Heart left ventricle (tissue), 16 donors: ENCODE measurements at regions not wholly inside any gene's neighbourhood (a gene's known extent, or its start where the extent isn't known, plus 50 kb on each side); places are given as distances from the start of the nearest gene placed in this dataset.

ENCODE experiments used
- ATAC-seq, 4 donors: fragments of 200-7000 bp; cut with Tn5 transposase; one replicate each; pipeline ENCODE4 v1.9.1; 2020 to 2022; ENCODE audit warnings: moderate library complexity in 4 of 4, mild to moderate bottlenecking in 3 of 4, moderate number of reproducible peaks in 1 of 4
- DNase-seq, 5 donors: peaks; one replicate each; pipeline ENCODE4 v3.0.0-alpha.2; 2020
- H3K27ac ChIP-seq, 12 donors: fragments of 200-600 bp; sonication (generic) in 4 of 12; one replicate each; pipeline versions ENCODE4 v1.5.0 to v1.8.0; 2016 to 2022; ENCODE audit warnings: mild to moderate bottlenecking in 2 of 12
- H3K27me3 ChIP-seq, 9 donors: fragments of 200-600 bp; sonication (generic) in 2 of 9; one replicate each; pipeline versions ENCODE4 v1.5.1 to v1.8.0; 2016 to 2022; ENCODE audit warnings: mild to moderate bottlenecking in 3 of 9
- H3K36me3 ChIP-seq, 9 donors: fragments of 200-600 bp; sonication (generic) in 2 of 9; one replicate each; pipeline versions ENCODE4 v1.5.0 to v1.8.0; 2018 to 2022; ENCODE audit warnings: mild to moderate bottlenecking in 2 of 9
- H3K4me1 ChIP-seq, 12 donors: fragments of 200-600 bp; sonication (generic) in 4 of 12; one replicate each; pipeline versions ENCODE4 v1.5.0 to v1.8.0; 2016 to 2022; ENCODE audit warnings: mild to moderate bottlenecking in 3 of 12
- H3K4me3 ChIP-seq, 12 donors: fragments of 200-600 bp; sonication (generic) in 4 of 12; one replicate each; pipeline versions ENCODE4 v1.5.0 to v1.8.0; 2017 to 2022; ENCODE audit warnings: mild to moderate bottlenecking in 9 of 12, moderate library complexity in 4 of 12
- H3K9me3 ChIP-seq, 12 donors: fragments of 200-600 bp; sonication (generic) in 4 of 12; one replicate each; pipeline versions ENCODE4 v1.5.0 to v1.8.0; 2016 to 2022; ENCODE audit warnings: mild to moderate bottlenecking in 1 of 12
- CTCF ChIP-seq, 12 donors: fragments of 200-600 bp; sonication (generic) in 4 of 12; IDR thresholded peaks; one replicate each; pipeline versions ENCODE4 v1.5.0 to v1.8.0; 2018 to 2022; ENCODE audit warnings: antibody characterized with exemption in 12 of 12, mild to moderate bottlenecking in 5 of 12
- POLR2A ChIP-seq, 2 donors: fragments of 450-650 bp; IDR thresholded peaks; one replicate each; pipeline ENCODE4 v1.6.1; 2017; ENCODE audit warnings: antibody characterized with exemption in 2 of 2, mild to moderate bottlenecking in 2 of 2, moderate library complexity in 2 of 2
- WGBS, 4 donors: extraction: QIAGEN DNeasy Blood & Tissue Kit in 2 of 4; methylation state at CpG; one replicate each; pipeline versions ENCODE4 v1.1.5 to v1.1.7; 2013 to 2018; 5-methylcytosine and 5-hydroxymethylcytosine counted together
- intact Hi-C, 10 donors: fragments of 100-400 bp; cut with DNase I; formaldehyde crosslinking; loops; one replicate each; pipeline versions ENCODE4 v1.11.1 to v1.14.2; 2022
- donor health status: ischemic (EF 13 %, LVEDD 7.1; RV severe dilation, severe dysfunction).
- donor health status: healthy with polysubstance abuse.
- donor health status: DM: no; HTN: yes; CAD: no.
- donor health status: DM: no; HTN: no; CAD: no.
- donor health status: ischemic (EF 25% LVEDD 6.9; RV normal size, moderate dysfunction).
- donor health status: ischemic (EF 25% LVEDD 5.7; RV mildly dilated, moderate dysfunction).
- donor health status: healthy.
- donor health status: DM: yes; HTN: yes; CAD: no.
- donor health status: ischemic (EF 35%, LVEDD 5.7; RV mildly dilated, moderate dysfunction).
- donor health status: nonischemic (EF 11% LVEDD 7.7; RV severe dilation, severe dysfunction).
- donor health status: DM: yes; HTN: yes; CAD: no.
- donor health status: PGD.
- donor health status: ischemic (EF 29% LVEDD 5.4; RV normal size, mild dysfunction).
- donor health status: nonischemic (EF 23%, LVEDD 6.1; RV moderate dilation, normal function).

DNA sequence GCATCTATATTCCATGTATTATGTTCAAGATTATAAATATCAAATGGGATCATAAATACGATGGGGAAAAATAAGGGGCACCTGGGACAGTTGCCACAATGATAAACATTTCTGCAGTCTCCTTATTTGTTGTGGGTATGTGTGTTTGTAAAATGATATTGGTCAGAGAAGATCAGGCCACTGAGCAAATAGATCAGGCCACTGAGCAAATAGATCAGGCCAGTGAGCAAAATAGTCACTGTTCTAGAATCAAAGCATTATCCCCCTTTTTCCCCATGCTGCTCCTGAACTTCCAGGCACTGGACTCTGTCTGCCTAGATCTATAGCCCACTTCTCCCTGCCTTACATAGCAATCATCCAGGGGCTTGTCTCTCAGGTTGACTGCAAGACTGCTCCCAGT is 599.8 kb upstream of the USP24 start:
- Histone ChIP-seq H3K4me1 (peaks cover 0 to 15% (median 0%) of the 10 kb centered on the region in 12 donors), H3K27ac (no peak overlapping the region), H3K9me3 (no peaks in the 10 kb centered on the region), H3K27me3 (no peaks in the 10 kb centered on the region), H3K4me3 (no peak overlapping the region), H3K36me3 (no peaks in the 10 kb centered on the region)
- 89 to 100% (median 91%) methylated on average over 1 of the region's 1 CpG for WGBS, 4 donors
- intact Hi-C loops, result no loop called here
- TF ChIP-seq POLR2A (IDR thresholded peaks at IDR 0.05) (no peak), CTCF (IDR thresholded peaks at IDR 0.05) (no peak)
- no peak for DNase-seq
- ATAC-seq, result no peak

- intact Hi-C loops, result no loop called here
- DNase-seq, result peak in 4 of 5 donors; percentile 47 to 62 (median 53)
- H3K9me3 ChIP-seq, result peaks cover 0 to 8% (median 0%) of the 10 kb centered on the region in 12 donors
Observed at GRCh38 chr1:55813618-55814017, 598.5 kb upstream of the USP24 start.

DNA sequence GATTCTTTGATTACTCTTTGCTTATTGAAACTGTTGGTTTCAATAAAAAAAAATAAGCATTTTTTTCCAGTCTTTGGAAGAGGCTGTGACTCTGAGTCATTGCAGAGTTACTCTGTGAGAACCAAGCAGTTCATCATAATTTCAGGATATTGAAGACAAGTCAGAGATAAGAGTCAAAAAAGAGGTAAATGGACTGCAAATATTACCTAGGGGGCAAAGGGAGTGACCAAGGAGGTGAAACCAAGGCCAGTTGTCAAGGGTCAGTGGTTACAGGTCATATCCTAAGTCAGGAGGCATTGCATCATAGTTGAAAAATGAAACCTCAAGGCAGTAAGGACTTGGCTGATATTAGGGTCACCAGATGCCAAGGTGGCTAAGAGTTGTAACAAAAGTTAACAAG is 597.1 kb upstream of the USP24 start:
- no peak overlapping the region for H3K4me3 ChIP-seq
- no peaks in the 10 kb centered on the region for H3K36me3 ChIP-seq
- DNase-seq (no peak), ATAC-seq (peak in 1 of 4 donors; percentile 46)
- peak overlapping the region in 1 of 12 donors; percentile 56 for H3K27ac ChIP-seq
- TF ChIP-seq POLR2A (IDR thresholded peaks at IDR 0.05), result no peak
- no peak for TF ChIP-seq CTCF (IDR thresholded peaks at IDR 0.05)
- intact Hi-C loops, result no loop called here
- peaks cover 0 to 14% (median 0%) of the 10 kb centered on the region in 12 donors for H3K9me3 ChIP-seq
- H3K27me3 ChIP-seq, result no peaks in the 10 kb centered on the region
- peaks cover 0 to 15% (median 0%) of the 10 kb centered on the region in 12 donors for H3K4me1 ChIP-seq

More at GRCh38 chr1:55813618-55814017, 598.5 kb upstream of the USP24 start:
- Histone ChIP-seq H3K27me3 (no peaks in the 10 kb centered on the region), H3K4me1 (peaks cover 0 to 15% (median 0%) of the 10 kb centered on the region in 12 donors), H3K36me3 (no peaks in the 10 kb centered on the region), H3K27ac (peak overlapping the region in 5 of 12 donors; percentile 11 to 56 (median 18)), H3K4me3 (no peak overlapping the region)
- TF ChIP-seq POLR2A (IDR thresholded peaks at IDR 0.05) (no peak), CTCF (IDR thresholded peaks at IDR 0.05) (no peak)
- 40 to 75% (median 54%) methylated on average over 3 of the region's 3 CpGs for WGBS, 4 donors
- ATAC-seq, result peak in 3 of 4 donors; percentile 49 to 89 (median 67)

GRCh38 chr1:55808263-55808662 is 593.1 kb upstream of the USP24 start:
- H3K36me3 ChIP-seq, result no peaks in the 10 kb centered on the region
- no peaks in the 10 kb centered on the region for H3K27me3 ChIP-seq
- TF ChIP-seq POLR2A (IDR thresholded peaks at IDR 0.05) (no peak), CTCF (IDR thresholded peaks at IDR 0.05) (no peak)
- H3K27ac ChIP-seq, result no peak overlapping the region
- no peak for DNase-seq
- WGBS, 4 donors, result 96 to 99% (median 97%) methylated on average over 1 of the region's 1 CpG
- H3K4me3 ChIP-seq, result no peak overlapping the region
- H3K4me1 ChIP-seq, result no peaks in the 10 kb centered on the region
- no peak for ATAC-seq
- peaks cover 0 to 14% (median 0%) of the 10 kb centered on the region in 12 donors for H3K9me3 ChIP-seq
- intact Hi-C loops, result no loop called here
